Inflammatory macrophage treated with lipopolysaccharide for 1 hour (primary cell): ENCODE measurements at regions not wholly inside any gene's neighbourhood (a gene's known extent, or its start where the extent isn't known, plus 50 kb on each side); places are given as distances from the start of the nearest gene placed in this dataset.

ENCODE experiments used
- DNase-seq, 2 donors: peaks; one replicate each; pipeline ENCODE4 v3.0.0-alpha.2; 2020 to 2022

- no peak for DNase-seq
Measured at GRCh38 chr5:159712672-159713071, 203.6 kb upstream of the ADRA1B start.

- DNase-seq = no peak
Measured at GRCh38 chr5:159713254-159713653, 203.0 kb upstream of the ADRA1B start.

- no peak for DNase-seq
Measured at GRCh38 chr5:159713773-159714172, 202.5 kb upstream of the ADRA1B start.

GRCh38 chr5:159725475-159725874 is 190.8 kb upstream of the ADRA1B start:
- DNase-seq = no peak

- DNase-seq = no peak
Measured at GRCh38 chr5:159727167-159727566, 189.1 kb upstream of the ADRA1B start.

- DNase-seq = no peak
Measured at GRCh38 chr5:159730285-159730684, 186.0 kb upstream of the ADRA1B start.

GRCh38 chr5:159732220-159732619 is 184.1 kb upstream of the ADRA1B start:
- no peak for DNase-seq

GRCh38 chr5:159734366-159734765 is 181.9 kb upstream of the ADRA1B start:
- DNase-seq = no peak

GRCh38 chr5:159735036-159735435 is 181.2 kb upstream of the ADRA1B start:
- DNase-seq = no peak

- no peak for DNase-seq
Measured at GRCh38 chr5:159735749-159736660, 180.3 kb upstream of the ADRA1B start.

- DNase-seq = no peak
Measured at GRCh38 chr5:159736844-159737243, 179.4 kb upstream of the ADRA1B start.

GRCh38 chr5:159737263-159737662 is 179.0 kb upstream of the ADRA1B start:
- no peak for DNase-seq

GRCh38 chr5:159741829-159742322 is 174.4 kb upstream of the ADRA1B start:
- DNase-seq = no peak

GRCh38 chr5:159743234-159743633 is 173.0 kb upstream of the ADRA1B start:
- DNase-seq = no peak

GRCh38 chr5:159746707-159747106 is 169.6 kb upstream of the ADRA1B start:
- no peak for DNase-seq

- peak; percentile 8 to 15 for DNase-seq
Measured at GRCh38 chr5:159749146-159749545, 167.1 kb upstream of the ADRA1B start.

- DNase-seq = no peak
Measured at GRCh38 chr5:159750226-159750625, 166.1 kb upstream of the ADRA1B start.

- DNase-seq = no peak
Measured at GRCh38 chr5:159751459-159751858, 164.8 kb upstream of the ADRA1B start.

GRCh38 chr5:159752622-159753275 is 163.5 kb upstream of the ADRA1B start:
- no peak for DNase-seq

- no peak for DNase-seq
Measured at GRCh38 chr5:159758189-159758588, 158.1 kb upstream of the ADRA1B start.

GRCh38 chr5:159759791-159760290 is 156.4 kb upstream of the ADRA1B start:
- no peak for DNase-seq

GRCh38 chr5:159762921-159763320 is 153.4 kb upstream of the ADRA1B start:
- no peak for DNase-seq

- no peak for DNase-seq
Measured at GRCh38 chr5:159763562-159763961, 152.7 kb upstream of the ADRA1B start.
